Neural progenitor cell (in vitro differentiated cells): ENCODE measurements at regions not wholly inside any gene's neighbourhood (a gene's known extent, or its start where the extent isn't known, plus 50 kb on each side); places are given as distances from the start of the nearest gene placed in this dataset.

Experiments
- DNase-seq: peaks from one replicate; pipeline ENCODE4 v3.0.0-alpha.2; 2016; ENCODE audit warnings: low spot score
- H2AFZ ChIP-seq: fragments of 200-600 bp; sonication (generic); replicated peaks from 2 replicates; pipeline ENCODE4 v1.6.1; 2016; ENCODE audit warnings: antibody characterized with exemption
- H3F3A ChIP-seq: fragments of 200-600 bp; sonication (generic); 2 replicates; pipeline ENCODE4 v1.6.1; 2016; ENCODE audit warnings: antibody characterized with exemption, low read depth
- H3K27ac ChIP-seq: fragments of 200-600 bp; sonication (generic); 2 replicates; pipeline ENCODE4 v1.5.1; 2016; ENCODE audit warnings: mild to moderate bottlenecking
- H3K27me3 ChIP-seq: fragments of 200-600 bp; sonication (generic); 2 replicates; pipeline ENCODE4 v1.6.1; 2016; ENCODE audit warnings: mild to moderate bottlenecking, moderate library complexity
- H3K36me3 ChIP-seq: fragments of 200-600 bp; sonication (generic); 2 replicates; pipeline ENCODE4 v1.5.1; 2016
- H3K4me1 ChIP-seq: fragments of 200-600 bp; sonication (generic); 2 replicates; pipeline ENCODE4 v1.6.1; 2016; ENCODE audit warnings: mixed run types
- H3K4me2 ChIP-seq: fragments of 200-600 bp; sonication (generic); 2 replicates; pipeline ENCODE4 v1.6.1; 2016
- H3K4me3 ChIP-seq: fragments of 200-600 bp; sonication (generic); 2 replicates; pipeline ENCODE4 v1.5.1; 2016
- H3K79me2 ChIP-seq: fragments of 200-600 bp; sonication (generic); 2 replicates; pipeline ENCODE4 v1.6.1; 2016; ENCODE audit warnings: low read depth
- H3K9ac ChIP-seq: fragments of 200-600 bp; sonication (generic); 2 replicates; pipeline ENCODE4 v1.6.1; 2016
- H3K9me3 ChIP-seq: fragments of 200-600 bp; sonication (generic); 2 replicates; pipeline ENCODE4 v1.5.1; 2016; ENCODE audit warnings: low read depth
- H4K20me1 ChIP-seq: fragments of 200-600 bp; sonication (generic); 2 replicates; pipeline ENCODE4 v1.6.1; 2016; ENCODE audit warnings: low read depth
- H3K27ac Mint-ChIP-seq: 3 replicates; pipeline ENCODE4 v1.8.0; 2021; ENCODE audit warnings: mixed read lengths
- H3K27me3 Mint-ChIP-seq: 2 replicates; pipeline ENCODE4 v1.8.0; 2022; ENCODE audit warnings: low read depth, mild to moderate bottlenecking, inconsistent platforms, moderate library complexity, mixed read lengths; ENCODE audit not compliant: insufficient read depth
- H3K36me3 Mint-ChIP-seq: 3 replicates; pipeline ENCODE4 v1.8.0; 2021; ENCODE audit warnings: mixed read lengths
- H3K4me1 Mint-ChIP-seq: 3 replicates; pipeline ENCODE4 v1.8.0; 2021; ENCODE audit warnings: mixed read lengths
- H3K4me3 Mint-ChIP-seq: 3 replicates; pipeline ENCODE4 v1.8.0; 2021; ENCODE audit warnings: mild to moderate bottlenecking, moderate library complexity, mixed read lengths
- H3K9me3 Mint-ChIP-seq: 3 replicates; pipeline ENCODE4 v1.8.0; 2020; ENCODE audit warnings: mixed read lengths
- EZH2 ChIP-seq: fragments of 200-600 bp; sonication (generic); IDR thresholded peaks from 2 replicates; pipeline ENCODE4 v1.6.1; 2017; ENCODE audit warnings: antibody characterized with exemption, mild to moderate bottlenecking, moderate library complexity
- EZH2phosphoT487 ChIP-seq: fragments of 200-600 bp; sonication (generic); IDR thresholded peaks from 2 replicates; pipeline ENCODE4 v1.6.1; 2017; ENCODE audit warnings: antibody characterized with exemption
- TF ChIP-seq, protein P1 (sequence below): fragments of 200-600 bp; sonication (generic); IDR thresholded peaks from 2 replicates; pipeline ENCODE4 v1.5.1; 2017; ENCODE audit warnings: antibody characterized with exemption, mild to moderate bottlenecking

DNA sequence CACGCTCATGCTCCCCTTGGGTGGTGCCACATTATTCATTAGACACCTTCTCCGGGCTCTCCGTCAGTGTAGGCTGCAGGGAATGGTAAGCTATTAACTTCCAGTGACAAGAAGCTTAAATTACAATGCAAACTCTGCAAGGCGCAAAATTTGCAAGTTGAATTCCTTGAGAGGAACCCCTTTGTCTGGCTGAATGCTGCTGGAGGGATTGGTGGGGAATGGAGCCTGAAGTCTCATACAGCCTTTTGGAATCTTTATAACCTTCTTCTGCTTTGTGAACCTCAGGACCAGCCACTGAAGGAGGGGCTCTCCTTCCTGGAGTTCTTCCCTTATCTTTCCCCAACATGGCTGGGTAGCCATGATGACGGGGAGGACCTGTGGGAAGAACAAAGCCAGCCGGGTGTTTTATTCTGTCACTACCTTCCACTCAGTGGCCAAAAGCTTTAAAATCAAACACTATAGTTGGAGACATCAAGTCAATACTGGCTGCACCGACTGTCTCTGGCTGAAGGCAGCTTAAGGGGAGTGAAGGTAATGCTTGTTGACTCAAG is 220.9 kb upstream of the EPHA4 start:
- peak overlapping the region; percentile 65 for H3K27ac Mint-ChIP-seq
- H3K79me2 ChIP-seq, result no peaks in the 10 kb centered on the region
- no peaks in the 10 kb centered on the region for H3K36me3 Mint-ChIP-seq
- no peak overlapping the region for H3K9ac ChIP-seq
- H4K20me1 ChIP-seq, result no peaks in the 10 kb centered on the region
- H3K4me2 ChIP-seq, result peak overlapping the region; percentile 62
- H3K4me1 ChIP-seq, result peaks cover 43% of the 10 kb centered on the region
- TF ChIP-seq EZH2 (no peak), EZH2phosphoT487 (no peak)
- TF ChIP-seq, protein P1, sequence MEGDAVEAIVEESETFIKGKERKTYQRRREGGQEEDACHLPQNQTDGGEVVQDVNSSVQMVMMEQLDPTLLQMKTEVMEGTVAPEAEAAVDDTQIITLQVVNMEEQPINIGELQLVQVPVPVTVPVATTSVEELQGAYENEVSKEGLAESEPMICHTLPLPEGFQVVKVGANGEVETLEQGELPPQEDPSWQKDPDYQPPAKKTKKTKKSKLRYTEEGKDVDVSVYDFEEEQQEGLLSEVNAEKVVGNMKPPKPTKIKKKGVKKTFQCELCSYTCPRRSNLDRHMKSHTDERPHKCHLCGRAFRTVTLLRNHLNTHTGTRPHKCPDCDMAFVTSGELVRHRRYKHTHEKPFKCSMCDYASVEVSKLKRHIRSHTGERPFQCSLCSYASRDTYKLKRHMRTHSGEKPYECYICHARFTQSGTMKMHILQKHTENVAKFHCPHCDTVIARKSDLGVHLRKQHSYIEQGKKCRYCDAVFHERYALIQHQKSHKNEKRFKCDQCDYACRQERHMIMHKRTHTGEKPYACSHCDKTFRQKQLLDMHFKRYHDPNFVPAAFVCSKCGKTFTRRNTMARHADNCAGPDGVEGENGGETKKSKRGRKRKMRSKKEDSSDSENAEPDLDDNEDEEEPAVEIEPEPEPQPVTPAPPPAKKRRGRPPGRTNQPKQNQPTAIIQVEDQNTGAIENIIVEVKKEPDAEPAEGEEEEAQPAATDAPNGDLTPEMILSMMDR, result no peak
- peaks cover 34% of the 10 kb centered on the region for H3F3A ChIP-seq
- peak overlapping the region; percentile 69 for H3K27ac ChIP-seq
- peaks cover 2% of the 10 kb centered on the region for H3K27me3 Mint-ChIP-seq
- peak overlapping the region; percentile 95 for H2AFZ ChIP-seq
- H3K9me3 ChIP-seq, result no peaks in the 10 kb centered on the region
- H3K4me1 Mint-ChIP-seq, result peaks cover 19% of the 10 kb centered on the region
- H3K4me3 Mint-ChIP-seq, result peak overlapping the region; percentile 66
- H3K4me3 ChIP-seq, result peak overlapping the region; percentile 31
- no peaks in the 10 kb centered on the region for H3K9me3 Mint-ChIP-seq
- H3K36me3 ChIP-seq, result no peaks in the 10 kb centered on the region
- H3K27me3 ChIP-seq, result no peaks in the 10 kb centered on the region
- DNase-seq, result peak; percentile 66

DNA sequence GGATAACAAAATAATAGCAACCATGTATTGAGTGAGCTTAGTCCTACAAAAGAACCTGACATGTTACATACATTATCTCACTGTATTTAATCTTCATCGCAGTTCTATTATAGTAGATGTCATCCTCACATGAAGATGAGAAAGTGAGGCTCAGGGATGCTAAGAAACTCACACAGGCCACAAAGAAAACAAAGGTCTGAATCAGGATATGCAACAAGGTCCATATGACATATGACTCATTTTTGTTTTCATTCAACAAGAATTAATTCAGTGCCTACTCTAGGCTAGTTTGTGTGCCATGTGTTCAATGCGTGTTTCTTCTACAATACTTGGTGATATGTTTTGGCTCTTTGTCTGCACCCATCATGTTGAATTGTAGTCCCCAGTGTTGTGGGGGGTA is 219.7 kb upstream of the EPHA4 start:
- H3K79me2 ChIP-seq, result no peaks in the 10 kb centered on the region

DNA sequence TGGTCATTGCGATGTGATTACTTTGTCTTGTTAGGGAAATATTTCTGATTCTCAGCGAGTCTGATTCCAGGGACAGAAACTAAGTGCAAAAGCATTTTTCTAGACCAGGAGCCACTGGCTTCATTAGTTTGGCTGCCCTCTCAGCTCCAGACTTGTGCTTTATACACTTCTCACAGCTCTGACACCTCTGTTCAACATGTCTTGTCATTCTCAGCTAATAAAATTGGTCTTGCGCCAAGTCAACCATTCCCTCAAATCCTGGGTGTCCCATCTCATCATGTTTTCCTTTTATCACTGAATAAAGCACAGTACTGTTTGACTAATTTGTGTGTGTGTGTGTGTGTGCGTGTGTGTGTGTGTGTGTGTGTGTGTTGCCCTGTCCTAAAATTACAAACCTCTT is 215.5 kb upstream of the EPHA4 start:
- H2AFZ ChIP-seq, result no peak overlapping the region
- no peak overlapping the region for H3K27ac ChIP-seq
- no peak overlapping the region for H3K9ac ChIP-seq
- TF ChIP-seq, protein P1, result no peak
- TF ChIP-seq EZH2 (no peak), EZH2phosphoT487 (no peak)
- Mint-ChIP-seq H3K4me1 (peaks cover 7% of the 10 kb centered on the region), H3K36me3 (no peaks in the 10 kb centered on the region), H3K9me3 (peaks cover 3% of the 10 kb centered on the region), H3K4me3 (no peak overlapping the region), H3K27me3 (peaks cover 2% of the 10 kb centered on the region), H3K27ac (no peak overlapping the region)
- no peak for DNase-seq
- no peak overlapping the region for H3K4me3 ChIP-seq
- peaks cover 11% of the 10 kb centered on the region for H3F3A ChIP-seq
- H3K79me2 ChIP-seq, result no peaks in the 10 kb centered on the region
- no peaks in the 10 kb centered on the region for H4K20me1 ChIP-seq
- H3K9me3 ChIP-seq, result no peaks in the 10 kb centered on the region
- no peaks in the 10 kb centered on the region for H3K36me3 ChIP-seq
- no peak overlapping the region for H3K4me2 ChIP-seq
- H3K27me3 ChIP-seq, result no peaks in the 10 kb centered on the region
- H3K4me1 ChIP-seq, result peaks cover 23% of the 10 kb centered on the region

More for the DNA sequence above, 219.7 kb upstream of the EPHA4 start:
- Histone ChIP-seq H3K9ac (no peak overlapping the region), H2AFZ (no peak overlapping the region), H3K9me3 (no peaks in the 10 kb centered on the region), H3F3A (peaks cover 31% of the 10 kb centered on the region), H3K4me1 (peaks cover 41% of the 10 kb centered on the region), H3K4me2 (no peak overlapping the region), H4K20me1 (no peaks in the 10 kb centered on the region), H3K36me3 (no peaks in the 10 kb centered on the region), H3K4me3 (no peak overlapping the region), H3K27me3 (no peaks in the 10 kb centered on the region), H3K27ac (no peak overlapping the region)
- Mint-ChIP-seq H3K27ac (no peak overlapping the region), H3K27me3 (peaks cover 2% of the 10 kb centered on the region), H3K9me3 (no peaks in the 10 kb centered on the region), H3K4me1 (peaks cover 16% of the 10 kb centered on the region), H3K4me3 (no peak overlapping the region), H3K36me3 (no peaks in the 10 kb centered on the region)
- DNase-seq, result no peak
- TF ChIP-seq EZH2phosphoT487 (no peak), EZH2 (no peak)
- TF ChIP-seq, protein P1, result no peak
